Kidney capillary endothelial cell (primary cell): ENCODE measurements at regions not wholly inside any gene's neighbourhood (a gene's known extent, or its start where the extent isn't known, plus 50 kb on each side); places are given as distances from the start of the nearest gene placed in this dataset.

Source experiments
- DNase-seq: peaks from one replicate; pipeline ENCODE4 v3.0.0-alpha.2; 2018; ENCODE audit warnings: low spot score

DNA sequence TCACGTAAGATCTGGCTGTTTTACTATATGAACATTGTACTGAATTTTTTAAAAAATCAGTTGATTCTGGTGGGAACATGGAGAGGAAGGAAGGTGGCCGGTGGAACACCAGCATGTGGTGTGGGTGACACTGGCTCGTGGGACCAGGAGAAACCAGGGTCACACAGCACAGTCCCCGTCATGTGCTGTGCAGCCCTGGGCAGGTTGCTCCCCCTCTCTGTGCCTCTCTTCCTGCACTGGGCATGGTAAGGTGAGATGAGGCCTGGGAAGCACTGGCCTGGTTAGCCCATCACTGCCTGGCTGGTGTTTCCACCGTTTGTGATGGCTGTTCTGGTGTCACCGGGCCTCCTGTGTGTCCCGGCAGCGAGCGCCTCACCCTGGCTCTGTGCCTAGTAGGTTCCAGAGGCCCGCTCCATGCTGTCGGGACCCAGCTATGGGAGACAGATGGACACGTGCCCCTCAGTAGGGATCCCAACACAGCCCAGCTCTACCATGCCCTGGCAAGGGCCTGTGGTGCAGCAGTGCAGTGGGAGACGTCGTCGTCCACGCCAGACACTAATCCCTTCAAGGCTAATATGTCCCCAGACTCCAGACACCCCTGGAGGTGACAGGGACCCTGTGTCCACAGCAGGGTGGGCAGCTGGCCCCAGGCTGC, 88.2 kb upstream of the LINC01488 start:
- DNase-seq: no peak

DNA sequence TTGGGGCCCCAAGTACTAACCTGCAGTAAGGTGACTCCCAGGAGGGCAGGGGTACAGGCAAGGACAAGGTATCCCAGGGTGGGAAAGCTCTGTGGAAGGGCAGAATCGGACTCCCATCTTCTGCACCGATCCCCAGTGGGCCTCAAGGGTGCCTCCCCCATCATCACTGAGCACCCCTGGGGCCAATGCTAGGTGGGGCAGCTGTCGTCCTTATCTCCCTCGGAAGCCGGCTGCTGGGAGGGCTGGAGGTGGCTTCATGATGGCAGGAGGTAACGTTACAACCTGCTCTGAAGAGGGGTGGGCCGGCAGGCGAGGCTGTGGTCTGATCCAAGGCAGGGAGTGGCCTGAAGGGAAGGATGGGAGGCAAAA, 87.6 kb upstream of the LINC01488 start:
- DNase-seq: no peak

DNA sequence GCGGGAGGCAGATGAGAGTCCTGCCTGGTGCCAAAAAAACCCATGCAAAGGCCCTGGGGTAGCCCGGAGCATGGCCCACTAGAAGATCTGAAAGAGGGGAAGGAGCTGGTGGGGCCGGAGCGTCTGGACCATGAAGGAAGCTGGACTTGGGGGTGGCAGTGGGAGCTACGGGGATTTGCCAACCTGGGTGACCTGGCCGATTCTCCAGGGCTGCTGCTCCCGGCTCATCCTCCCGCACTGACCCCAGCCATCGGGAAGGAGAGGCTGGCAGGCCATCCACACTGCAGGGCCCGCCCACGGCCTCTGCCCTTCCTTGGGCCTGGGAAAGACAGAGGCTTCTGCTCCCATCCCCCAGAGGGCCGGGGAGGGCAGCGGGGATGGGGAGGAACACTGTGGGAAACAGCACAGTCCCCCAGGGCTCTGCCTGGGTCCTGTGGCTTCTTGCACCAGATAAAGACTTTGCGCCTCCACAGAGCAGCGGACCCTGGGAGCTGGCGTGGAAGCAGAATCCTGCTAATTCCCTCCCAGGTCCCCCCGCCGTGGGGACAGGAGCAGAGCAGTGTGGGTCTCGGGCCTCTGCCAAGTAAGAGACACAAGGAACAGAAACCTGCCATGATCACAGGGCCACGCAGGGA, 87.1 kb upstream of the LINC01488 start:
- DNase-seq: no peak

DNA sequence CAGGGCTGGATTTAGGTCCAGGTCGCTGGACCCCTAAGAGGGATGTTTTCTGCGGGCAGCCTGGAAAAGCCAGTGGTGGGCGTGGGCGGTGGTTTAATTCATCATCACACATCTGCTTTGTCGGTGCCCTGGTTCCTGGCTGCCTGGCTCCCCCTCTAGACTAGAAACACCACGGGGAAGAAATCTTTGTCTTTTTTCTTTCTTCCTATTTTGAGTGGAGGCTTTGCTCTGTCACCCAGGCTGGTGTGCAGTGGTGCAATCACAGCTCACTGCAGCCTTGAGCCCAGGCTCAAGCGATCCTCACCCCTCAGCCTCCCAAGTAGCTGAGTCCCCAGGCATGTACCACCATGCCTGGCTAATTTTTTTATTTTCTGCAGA, 86.6 kb upstream of the LINC01488 start:
- no peak for DNase-seq

GRCh38 chr11:69395287-69395686, 86.2 kb upstream of the LINC01488 start:
- DNase-seq: no peak

- DNase-seq: no peak
Observed at GRCh38 chr11:69396051-69396947, 85.2 kb upstream of the LINC01488 start.

DNA sequence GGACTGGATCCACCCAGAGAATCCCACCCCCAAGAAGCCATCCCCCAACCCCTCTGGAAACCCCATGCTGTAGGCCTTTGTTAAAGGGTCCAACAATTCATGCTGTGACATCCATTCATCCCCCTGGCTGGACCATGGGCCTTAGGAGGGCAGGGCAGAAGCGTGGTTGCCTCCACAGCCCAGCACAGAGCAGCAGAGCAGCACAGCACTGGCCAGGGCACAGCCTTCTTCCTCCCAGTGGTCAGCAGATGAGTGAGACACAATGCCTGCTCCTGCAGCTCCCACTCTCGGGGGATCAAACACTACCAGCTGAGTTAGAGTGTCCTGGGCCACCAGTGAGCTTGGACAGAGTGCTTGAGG, 84.5 kb upstream of the LINC01488 start:
- no peak for DNase-seq

DNA sequence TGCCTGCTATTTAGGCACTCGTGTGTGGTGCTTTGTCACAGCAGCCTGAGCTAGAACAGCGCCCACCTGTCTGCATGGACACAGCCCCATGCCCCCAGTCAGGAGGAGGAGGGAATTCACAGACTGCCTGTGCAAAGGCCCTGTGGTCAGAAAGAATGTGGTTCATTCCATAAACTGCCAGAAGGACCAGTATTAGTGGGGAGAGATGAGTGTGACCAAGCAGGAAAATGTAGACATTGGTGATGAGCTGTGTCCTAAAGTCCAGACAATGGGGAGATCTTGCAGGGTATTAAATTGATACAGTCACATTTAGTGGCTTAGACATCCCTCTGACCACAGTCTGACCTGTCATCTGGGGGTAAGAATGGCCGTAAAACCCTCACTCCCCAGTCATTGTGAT, 83.7 kb upstream of the LINC01488 start:
- DNase-seq: no peak

GRCh38 chr11:69398529-69399492, 82.7 kb upstream of the LINC01488 start:
- no peak for DNase-seq

DNA sequence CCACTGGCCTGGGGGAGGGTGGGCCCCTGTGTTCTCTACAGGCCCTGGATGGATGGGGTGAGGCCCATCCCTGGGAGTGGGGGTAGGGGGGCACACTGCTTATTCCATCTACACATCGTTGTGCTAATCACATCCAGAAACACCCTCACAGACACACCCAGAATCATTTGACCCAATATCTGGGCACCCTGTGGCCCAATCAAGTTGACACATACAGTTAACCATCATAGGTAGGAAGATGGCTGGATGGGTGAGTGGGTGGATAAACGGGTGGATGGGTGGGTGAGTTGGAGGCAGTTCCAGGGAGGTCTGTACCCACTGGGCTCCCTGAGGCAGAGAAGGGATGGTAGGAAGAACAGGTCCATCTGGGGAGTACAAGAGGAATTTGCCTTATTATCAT, 81.3 kb upstream of the LINC01488 start:
- no peak for DNase-seq

DNA sequence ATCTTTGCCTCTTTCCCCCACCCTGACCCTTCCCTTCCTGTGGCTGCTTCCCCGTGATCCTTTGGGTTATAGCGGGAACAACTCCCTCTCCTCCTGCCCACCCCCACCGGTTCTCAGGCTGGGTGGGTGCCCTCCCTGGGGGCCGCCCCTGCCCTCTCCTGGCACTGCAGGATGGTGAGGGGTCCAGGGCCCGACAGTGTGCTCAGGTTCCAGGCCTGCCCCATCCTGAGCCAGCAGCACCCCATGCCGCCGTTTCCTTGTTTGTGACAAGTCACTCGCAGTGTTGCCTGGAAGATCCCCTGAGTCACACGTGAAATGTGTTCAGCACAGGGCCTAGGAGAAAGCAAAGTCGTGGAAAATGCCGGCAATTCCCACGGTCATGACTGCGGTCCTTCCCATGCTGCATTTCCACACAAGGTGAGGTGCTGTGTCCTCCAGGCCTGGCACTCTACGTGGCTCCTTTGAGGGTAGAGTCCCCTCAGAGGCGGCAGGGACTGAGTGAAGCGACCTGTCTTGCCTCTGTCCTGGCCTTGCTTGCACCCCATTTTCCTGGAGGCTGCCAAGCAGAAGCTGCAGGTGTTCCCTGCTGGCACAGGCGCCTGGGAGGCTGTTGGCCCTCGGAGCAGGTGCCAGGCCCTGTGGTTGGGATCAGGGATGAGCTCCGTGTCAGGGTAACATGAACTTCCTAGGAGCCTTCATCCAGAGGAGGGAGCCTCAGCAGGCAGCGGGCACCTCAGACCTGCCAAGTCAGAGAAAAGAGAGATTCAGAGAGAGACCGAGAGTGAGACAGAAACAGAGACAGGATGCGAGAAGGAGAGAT, 80.5 kb upstream of the LINC01488 start:
- DNase-seq: no peak

- no peak for DNase-seq
Observed at GRCh38 chr11:69401715-69402114, 79.7 kb upstream of the LINC01488 start.

DNA sequence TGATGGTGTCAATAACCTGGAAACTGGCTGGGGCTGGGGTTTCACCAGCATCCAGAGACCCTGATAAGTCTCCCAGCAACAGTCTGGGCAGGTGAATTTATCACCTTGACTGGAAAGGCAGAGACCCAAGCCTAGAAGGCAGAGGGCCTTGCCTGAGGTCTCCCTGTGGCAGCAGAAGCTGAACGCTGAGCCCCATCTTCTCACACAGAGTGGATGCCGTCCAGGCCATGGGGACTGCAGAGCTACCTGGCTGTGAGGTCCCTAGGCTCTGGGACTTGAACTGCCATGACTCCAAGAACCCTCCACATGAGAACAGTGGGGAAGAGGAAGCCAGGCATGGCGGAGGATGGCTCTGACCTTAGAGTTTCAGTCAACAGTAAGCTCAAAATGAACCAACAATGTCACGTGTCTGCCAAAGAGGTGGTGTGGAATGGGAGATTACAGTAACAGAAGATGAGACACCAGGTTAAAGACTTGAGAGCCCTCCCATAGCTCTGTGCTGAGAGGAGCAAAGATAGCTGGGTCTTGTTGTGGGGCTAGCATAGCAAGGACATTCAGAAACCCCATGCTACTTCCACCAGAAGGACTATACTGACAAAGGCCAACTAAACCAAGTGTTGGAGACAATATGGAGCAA, 79.1 kb upstream of the LINC01488 start:
- DNase-seq: no peak

GRCh38 chr11:69403556-69404215, 77.8 kb upstream of the LINC01488 start:
- no peak for DNase-seq

DNA sequence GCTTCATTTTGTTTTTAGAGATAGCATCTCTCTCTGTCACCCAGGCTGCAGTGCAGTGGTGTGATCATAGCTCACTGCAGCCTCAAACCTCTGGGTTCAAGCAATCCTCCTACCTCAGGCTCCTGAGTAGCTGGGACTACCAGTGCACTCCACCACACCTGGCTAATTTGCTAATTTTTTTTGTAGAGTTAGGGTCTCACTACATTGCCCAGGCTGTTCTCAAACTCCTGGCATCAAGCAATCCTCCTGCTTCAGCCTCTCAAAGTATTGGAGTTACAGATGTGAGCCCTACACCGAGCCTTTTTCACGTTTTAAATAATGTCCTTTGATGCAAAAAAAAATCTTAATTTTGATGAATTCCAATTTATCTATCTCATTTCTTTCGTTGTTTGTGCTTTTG, 75.4 kb upstream of the LINC01488 start:
- no peak for DNase-seq

GRCh38 chr11:69409812-69410645, 71.4 kb upstream of the LINC01488 start:
- no peak for DNase-seq

DNA sequence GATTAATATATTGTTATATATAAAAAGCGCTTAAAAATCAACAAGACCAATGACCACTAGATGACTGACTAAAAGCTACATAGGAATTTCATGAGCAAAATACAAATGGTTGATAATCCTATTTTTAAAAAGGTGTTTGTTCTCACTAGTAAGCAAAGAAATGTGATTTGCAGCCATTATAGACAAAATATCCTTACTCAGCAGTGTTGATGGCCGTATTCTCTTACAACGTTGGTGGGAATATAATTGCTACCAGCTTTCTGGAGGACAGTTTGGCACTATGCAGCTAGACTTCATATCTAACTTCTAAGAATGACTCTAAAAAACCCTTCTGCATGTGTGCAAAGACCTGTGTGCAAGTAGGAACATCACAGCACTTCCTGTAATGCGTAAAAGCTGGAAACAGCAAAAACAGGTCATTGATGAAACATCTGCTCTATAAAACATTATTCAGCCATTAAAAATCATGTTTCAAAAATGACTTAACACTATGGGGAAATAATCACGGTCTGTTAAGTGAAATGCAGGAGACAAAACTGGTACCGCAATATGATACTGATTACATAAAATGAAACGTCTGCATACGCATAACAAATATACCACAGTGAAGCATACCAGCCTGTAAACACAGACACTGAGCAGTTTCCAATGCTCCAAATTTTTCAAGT, 70.1 kb upstream of the LINC01488 start:
- no peak for DNase-seq

DNA sequence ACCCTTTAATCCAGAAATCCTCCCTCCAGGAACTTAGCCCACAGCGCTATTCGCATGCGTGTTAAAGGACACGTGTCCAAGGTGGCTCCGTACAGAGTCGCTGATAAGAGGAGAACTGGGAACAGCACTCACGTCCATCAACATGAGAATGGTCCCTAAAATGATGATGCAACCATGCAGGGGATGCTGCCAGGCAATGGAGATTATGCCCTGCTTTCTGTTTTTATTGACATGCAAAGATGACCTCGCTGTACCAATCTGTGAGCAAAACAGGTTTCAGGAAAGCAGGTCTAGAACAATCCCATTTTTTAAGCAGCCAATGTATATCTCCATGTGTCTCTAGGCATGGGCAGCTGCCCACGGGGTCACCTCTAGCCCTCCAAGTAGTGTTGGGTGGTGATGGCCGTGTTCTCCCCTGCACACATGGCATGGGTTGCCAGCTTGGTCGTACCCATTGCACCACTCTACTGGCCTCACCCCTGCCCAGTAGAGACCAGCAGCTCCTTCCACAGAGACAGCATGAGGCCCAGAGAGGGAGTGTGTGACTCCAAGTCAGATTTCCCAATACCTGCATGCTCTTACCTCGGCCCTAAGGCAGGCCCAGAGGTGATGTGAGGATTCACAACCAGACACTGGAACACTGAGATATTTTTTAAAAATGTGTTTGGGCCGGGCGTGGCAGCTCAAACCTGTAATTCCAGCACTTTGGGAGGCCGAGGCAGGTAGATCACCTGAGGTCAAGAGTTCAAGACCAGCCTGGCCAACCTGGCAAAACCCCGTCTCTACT, 68.3 kb upstream of the LINC01488 start:
- DNase-seq: no peak
